ENCODE measurements at regions not wholly inside any gene's neighbourhood (a gene's known extent, or its start where the extent isn't known, plus 50 kb on each side); places are given as distances from the start of the nearest gene placed in this dataset.

DNA sequence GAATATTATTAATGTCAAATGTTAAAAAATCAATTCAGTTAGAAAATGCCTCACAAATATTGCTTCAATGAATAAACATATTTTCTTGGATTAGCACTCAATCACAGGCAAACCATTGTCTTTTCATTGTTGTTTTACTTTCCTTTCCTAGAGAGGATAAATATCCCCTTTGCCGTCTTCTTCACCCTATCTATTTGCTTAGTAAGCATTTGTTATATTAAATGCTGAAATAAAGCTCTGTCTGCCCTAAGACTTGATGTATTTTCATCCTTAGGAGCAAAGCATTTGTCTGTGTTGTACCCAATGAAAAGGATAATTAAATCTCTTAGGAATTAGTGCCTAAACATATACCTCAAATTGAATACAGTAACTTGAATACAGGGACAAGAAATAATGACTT lies 1071.2 kb upstream of the GYPC start:
- no peaks in the 10 kb centered on the region for H3K4me1 Mint-ChIP-seq
- H3K36me3 Mint-ChIP-seq (ENCODE audit: low read depth), result no peaks in the 10 kb centered on the region
- H3K27ac Mint-ChIP-seq, result no peak overlapping the region
- no peak for DNase-seq
- H3K9me3 Mint-ChIP-seq, result peaks cover 2% of the 10 kb centered on the region
- POLR2A ChIA-PET, result no interaction called here
- CTCF ChIA-PET, result no interaction called here
- no peak overlapping the region for H3K4me3 Mint-ChIP-seq
- H3K27me3 Mint-ChIP-seq, result no peaks in the 10 kb centered on the region

DNA sequence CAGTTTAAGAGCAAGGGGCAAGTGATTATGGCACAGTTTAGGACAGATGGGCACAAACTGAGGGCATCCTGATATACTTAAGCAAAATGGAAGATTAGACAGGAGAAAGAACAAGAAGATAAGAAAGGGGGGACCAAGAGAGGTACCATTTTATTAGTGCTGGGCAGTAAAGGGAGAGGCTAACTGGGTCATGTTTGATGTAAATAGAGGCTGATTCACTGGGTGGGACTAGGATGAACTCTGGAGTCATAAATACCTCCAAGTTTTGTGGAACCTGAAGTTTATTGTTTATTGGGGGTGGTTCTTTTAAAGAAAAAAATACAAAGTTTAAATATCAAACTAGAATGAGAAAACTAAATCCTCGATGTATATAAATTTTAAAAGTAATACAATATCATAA lies 1067.2 kb upstream of the GYPC start:
- no peaks in the 10 kb centered on the region for H3K27me3 Mint-ChIP-seq
- no peaks in the 10 kb centered on the region for H3K4me1 Mint-ChIP-seq
- CTCF ChIA-PET, result no interaction called here
- no peak for DNase-seq
- H3K36me3 Mint-ChIP-seq (ENCODE audit: low read depth), result no peaks in the 10 kb centered on the region
- H3K27ac Mint-ChIP-seq, result no peak overlapping the region
- H3K9me3 Mint-ChIP-seq, result peaks cover 6% of the 10 kb centered on the region
- POLR2A ChIA-PET, result no interaction called here
- H3K4me3 Mint-ChIP-seq, result no peak overlapping the region

DNA sequence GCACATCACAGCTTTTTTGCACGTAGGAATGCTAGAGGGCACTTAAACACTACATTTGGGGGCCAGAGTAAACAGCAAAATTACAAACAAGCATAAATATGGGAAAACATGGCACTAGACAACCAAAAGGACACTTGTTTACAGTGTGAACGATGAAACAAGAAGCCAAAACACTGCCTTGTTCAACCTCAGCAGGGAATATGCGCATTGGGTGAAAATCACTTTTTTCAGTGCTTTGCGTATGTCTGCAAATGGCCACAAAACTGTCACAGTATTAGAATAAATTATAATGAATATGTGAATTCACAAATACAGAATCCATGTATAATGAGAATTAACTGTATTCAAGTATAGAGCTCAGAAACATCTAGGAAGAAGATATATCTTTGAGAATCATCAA lies 1064.0 kb upstream of the GYPC start:
- H3K27ac Mint-ChIP-seq, result no peak overlapping the region
- ChIA-PET CTCF (no interaction called here), POLR2A (no interaction called here)
- no peaks in the 10 kb centered on the region for H3K36me3 Mint-ChIP-seq (ENCODE audit: low read depth)
- H3K4me1 Mint-ChIP-seq, result no peaks in the 10 kb centered on the region
- no peak overlapping the region for H3K4me3 Mint-ChIP-seq
- peaks cover 6% of the 10 kb centered on the region for H3K9me3 Mint-ChIP-seq
- no peaks in the 10 kb centered on the region for H3K27me3 Mint-ChIP-seq
- DNase-seq, result no peak

DNA sequence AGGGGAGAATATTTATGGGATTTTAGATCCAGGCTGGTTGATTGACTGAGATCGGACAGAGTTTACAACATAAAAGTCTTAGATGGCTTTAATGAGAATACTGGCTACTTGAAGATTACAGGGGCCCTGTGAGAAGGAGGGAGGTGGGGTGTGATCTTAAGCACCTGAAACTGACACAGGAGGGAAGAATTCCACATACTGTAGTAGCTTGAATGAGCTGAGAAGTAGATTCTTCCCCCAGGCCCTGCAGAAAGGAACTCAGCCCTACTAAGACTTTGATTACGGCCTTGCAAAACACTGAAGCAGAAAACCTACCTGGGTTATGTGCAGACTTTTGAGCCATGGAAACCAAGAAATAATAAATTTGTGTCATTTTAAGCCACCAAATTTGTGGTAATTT lies 1062.9 kb upstream of the GYPC start:
- Mint-ChIP-seq H3K27me3 (no peaks in the 10 kb centered on the region), H3K27ac (no peak overlapping the region), H3K4me1 (no peaks in the 10 kb centered on the region), H3K36me3 (ENCODE audit: low read depth) (no peaks in the 10 kb centered on the region), H3K4me3 (no peak overlapping the region), H3K9me3 (peaks cover 6% of the 10 kb centered on the region)
- CTCF ChIA-PET, result no interaction called here
- no peak for DNase-seq
- POLR2A ChIA-PET, result no interaction called here

DNA sequence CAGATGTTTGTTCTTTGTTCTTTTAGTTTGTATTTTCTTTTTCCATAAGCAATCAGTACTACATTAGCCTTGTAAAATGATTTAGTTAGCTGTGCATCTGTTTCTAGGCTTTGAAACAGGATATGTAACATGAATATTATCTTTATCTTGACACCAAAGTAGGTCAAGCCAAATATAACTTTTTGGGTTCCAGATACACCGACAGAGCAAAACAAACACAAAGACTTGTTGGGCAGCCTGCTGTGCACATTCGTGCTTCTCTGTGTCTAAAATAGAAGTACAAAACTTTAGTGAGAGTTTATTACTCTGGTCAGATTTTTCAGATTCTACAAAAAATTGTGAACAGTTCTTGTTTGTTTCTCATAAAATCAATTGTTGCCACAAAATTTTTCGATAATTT lies 1059.3 kb upstream of the GYPC start:
- H3K4me1 Mint-ChIP-seq, result no peaks in the 10 kb centered on the region
- H3K36me3 Mint-ChIP-seq (ENCODE audit: low read depth), result no peaks in the 10 kb centered on the region
- no peaks in the 10 kb centered on the region for H3K27me3 Mint-ChIP-seq
- H3K4me3 Mint-ChIP-seq, result no peak overlapping the region
- no peak overlapping the region for H3K27ac Mint-ChIP-seq
- H3K9me3 Mint-ChIP-seq, result peaks cover 3% of the 10 kb centered on the region
- no peak for DNase-seq
- POLR2A ChIA-PET, result no interaction called here
- CTCF ChIA-PET, result no interaction called here

DNA sequence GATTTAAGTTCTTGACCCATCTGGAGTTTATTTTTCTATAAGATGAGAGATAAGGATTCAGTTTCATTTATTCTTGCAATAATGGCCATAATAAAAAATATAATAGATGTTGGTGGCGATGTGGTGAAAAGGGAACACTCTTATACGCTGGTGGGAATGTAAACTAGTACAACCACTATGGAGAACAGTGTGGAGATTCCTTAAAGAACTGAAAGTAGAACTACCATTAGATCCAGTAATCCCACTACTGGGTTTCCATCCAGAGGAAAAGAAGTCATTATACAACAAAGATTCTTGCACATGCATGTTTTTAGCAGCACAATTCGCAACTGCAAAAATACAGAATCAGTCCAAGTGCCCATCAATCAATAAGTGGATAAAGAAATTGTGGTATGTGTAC lies 1040.5 kb upstream of the GYPC start:
- ChIA-PET POLR2A (no interaction called here), CTCF (no interaction called here)
- no peak overlapping the region for H3K27ac Mint-ChIP-seq
- H3K4me1 Mint-ChIP-seq, result no peaks in the 10 kb centered on the region
- no peaks in the 10 kb centered on the region for H3K36me3 Mint-ChIP-seq (ENCODE audit: low read depth)
- H3K4me3 Mint-ChIP-seq, result no peak overlapping the region
- H3K27me3 Mint-ChIP-seq, result no peaks in the 10 kb centered on the region
- no peaks in the 10 kb centered on the region for H3K9me3 Mint-ChIP-seq
- DNase-seq, result no peak

DNA sequence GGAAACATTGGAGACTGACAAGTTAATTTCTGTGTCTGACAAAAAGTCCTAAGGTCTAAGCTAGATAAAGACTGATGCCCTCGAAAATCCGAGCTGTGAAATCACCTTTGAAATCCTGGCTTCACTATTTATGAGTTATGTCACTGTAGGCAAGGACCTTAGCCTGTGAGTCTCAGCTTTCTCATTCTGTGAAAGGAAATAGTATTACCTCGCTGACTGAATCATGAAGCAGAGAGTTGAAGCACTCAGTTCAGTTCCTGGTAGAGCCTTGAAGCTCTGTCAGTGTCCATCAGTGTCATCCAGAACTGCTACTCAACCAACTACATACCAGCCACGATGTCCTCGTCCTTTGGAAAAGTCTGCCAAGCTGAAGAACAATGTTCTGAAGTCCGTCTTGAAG lies 1025.6 kb upstream of the GYPC start:
- DNase-seq, result no peak
- CTCF ChIA-PET, result no interaction called here
- Mint-ChIP-seq H3K27me3 (no peaks in the 10 kb centered on the region), H3K36me3 (ENCODE audit: low read depth) (no peaks in the 10 kb centered on the region), H3K9me3 (peaks cover 13% of the 10 kb centered on the region), H3K27ac (no peak overlapping the region), H3K4me1 (no peaks in the 10 kb centered on the region), H3K4me3 (no peak overlapping the region)
- POLR2A ChIA-PET, result no interaction called here

DNA sequence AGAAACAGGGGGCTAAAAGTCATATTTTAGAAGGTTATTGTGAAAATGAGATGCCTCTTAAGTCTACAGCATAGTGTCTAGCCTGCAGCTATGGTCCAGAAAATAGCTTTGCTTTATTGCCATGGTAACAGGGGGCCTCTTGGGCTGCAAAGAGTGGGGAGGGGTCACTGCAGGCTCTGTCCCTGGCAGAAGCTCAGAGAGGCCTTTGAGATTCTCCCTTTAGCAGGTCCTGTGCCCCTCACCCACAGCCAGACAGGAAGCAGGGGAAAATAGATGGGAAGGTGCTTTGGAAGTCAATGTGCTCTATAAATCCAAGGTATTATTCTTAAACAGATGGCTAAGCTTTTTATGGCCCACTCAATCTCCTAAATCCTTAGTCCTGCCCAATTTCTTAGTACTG lies 1021.3 kb upstream of the GYPC start:
- ChIA-PET CTCF (no interaction called here), POLR2A (no interaction called here)
- no peaks in the 10 kb centered on the region for H3K36me3 Mint-ChIP-seq (ENCODE audit: low read depth)
- H3K27me3 Mint-ChIP-seq, result no peaks in the 10 kb centered on the region
- no peak overlapping the region for H3K4me3 Mint-ChIP-seq
- H3K9me3 Mint-ChIP-seq, result peaks cover 11% of the 10 kb centered on the region
- H3K4me1 Mint-ChIP-seq, result no peaks in the 10 kb centered on the region
- no peak for DNase-seq
- H3K27ac Mint-ChIP-seq, result no peak overlapping the region

DNA sequence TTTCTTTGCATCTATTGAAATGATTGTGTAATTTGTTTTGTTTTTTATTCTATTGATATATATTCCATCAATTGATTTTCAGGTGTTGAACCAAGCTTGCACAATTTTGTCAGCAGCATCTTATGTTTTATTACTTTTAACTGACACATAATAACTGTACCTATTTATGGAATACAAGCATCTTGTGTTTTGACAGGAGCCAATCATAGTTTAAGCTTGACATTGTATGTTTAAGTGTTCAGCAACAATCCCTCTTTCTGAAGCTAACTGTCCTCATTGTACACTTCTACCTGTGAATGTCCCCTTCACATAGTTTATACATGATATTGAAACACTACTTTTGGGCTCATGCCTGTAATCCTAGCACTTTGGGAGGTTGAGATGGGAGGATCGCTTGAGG lies 1017.6 kb upstream of the GYPC start:
- no peaks in the 10 kb centered on the region for H3K4me1 Mint-ChIP-seq

DNA sequence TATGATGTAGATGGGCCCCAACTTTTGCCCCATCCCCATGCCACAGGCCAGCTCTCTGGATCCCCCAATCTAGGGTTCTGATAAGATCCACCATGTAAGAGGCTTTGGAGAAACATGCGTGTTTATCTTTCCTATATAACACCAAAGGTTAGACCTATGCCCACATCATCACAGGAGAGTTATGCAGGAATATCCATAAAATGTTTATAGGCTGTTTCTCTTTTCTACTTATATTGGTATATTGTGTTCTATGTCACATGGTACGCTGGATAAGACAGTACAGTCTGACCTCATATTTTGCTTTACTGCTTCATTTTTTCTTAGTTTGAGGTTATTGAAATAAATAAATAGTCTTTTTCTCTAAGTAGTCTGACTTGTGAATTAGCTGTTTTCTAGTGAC lies 1013.9 kb upstream of the GYPC start:
- CTCF ChIA-PET, result interaction anchor here (0.6 kb wide), 1 partner anchor 1360 kb away, joined by 3 read pairs; no protein-coding TSS in a partner anchor
- Mint-ChIP-seq H3K27ac (no peak overlapping the region), H3K4me1 (no peaks in the 10 kb centered on the region), H3K9me3 (no peaks in the 10 kb centered on the region), H3K36me3 (ENCODE audit: low read depth) (no peaks in the 10 kb centered on the region), H3K27me3 (no peaks in the 10 kb centered on the region), H3K4me3 (no peak overlapping the region)
- no peak for DNase-seq
- POLR2A ChIA-PET, result no interaction called here

More for the DNA sequence above, 1017.6 kb upstream of the GYPC start:
- H3K36me3 Mint-ChIP-seq (ENCODE audit: low read depth), result no peaks in the 10 kb centered on the region
- H3K27ac Mint-ChIP-seq, result no peak overlapping the region
- CTCF ChIA-PET, result no interaction called here
- H3K4me3 Mint-ChIP-seq, result no peak overlapping the region
- H3K27me3 Mint-ChIP-seq, result no peaks in the 10 kb centered on the region
- DNase-seq, result no peak
- peaks cover 2% of the 10 kb centered on the region for H3K9me3 Mint-ChIP-seq
- POLR2A ChIA-PET, result no interaction called here

DNA sequence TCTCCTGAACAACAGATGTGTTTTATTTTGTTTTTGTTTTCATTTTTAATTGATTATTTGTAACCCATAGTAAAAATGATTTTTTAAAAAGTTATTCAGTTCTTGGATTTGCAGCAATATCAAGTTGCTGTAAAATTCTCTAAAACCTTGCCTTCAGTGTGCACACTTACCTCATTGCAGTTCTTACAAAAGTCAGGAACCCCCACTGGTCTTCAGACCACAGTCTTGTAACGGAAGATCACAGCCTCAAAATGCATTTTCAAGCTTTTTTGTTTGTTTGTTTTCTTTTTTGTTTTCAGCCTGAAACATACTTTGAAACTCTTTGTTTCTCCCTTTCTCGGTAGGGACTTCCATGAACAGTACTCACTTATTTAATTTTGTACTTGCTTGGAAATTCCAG lies 1012.8 kb upstream of the GYPC start:
- DNase-seq, result no peak
- CTCF ChIA-PET, result no interaction called here
- POLR2A ChIA-PET, result no interaction called here
- H3K9me3 Mint-ChIP-seq, result no peaks in the 10 kb centered on the region
- no peaks in the 10 kb centered on the region for H3K27me3 Mint-ChIP-seq
- H3K4me3 Mint-ChIP-seq, result no peak overlapping the region
- no peak overlapping the region for H3K27ac Mint-ChIP-seq
- no peaks in the 10 kb centered on the region for H3K4me1 Mint-ChIP-seq
- no peaks in the 10 kb centered on the region for H3K36me3 Mint-ChIP-seq (ENCODE audit: low read depth)

DNA sequence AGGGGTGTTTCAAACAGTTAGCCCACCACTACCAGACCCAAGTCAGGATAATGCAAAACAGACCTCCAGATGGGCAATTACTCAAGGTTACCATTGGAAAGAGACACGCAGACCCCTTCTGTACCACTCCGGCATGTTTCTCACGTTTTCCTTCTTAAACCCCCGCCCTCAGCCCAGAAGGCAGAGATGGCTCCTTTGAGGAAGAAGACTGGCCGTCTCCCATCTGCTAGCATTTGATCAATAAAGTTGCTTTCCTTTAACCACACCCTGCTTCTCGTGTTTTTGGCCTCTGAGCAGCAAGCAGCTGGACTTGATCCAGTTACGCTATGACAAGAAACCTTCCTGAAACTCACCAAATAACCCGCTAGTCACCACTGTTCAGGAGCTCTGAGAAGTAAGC lies 1012.4 kb upstream of the GYPC start:
- no peak overlapping the region for H3K27ac Mint-ChIP-seq
- H3K9me3 Mint-ChIP-seq, result no peaks in the 10 kb centered on the region
- no peaks in the 10 kb centered on the region for H3K36me3 Mint-ChIP-seq (ENCODE audit: low read depth)
- POLR2A ChIA-PET, result no interaction called here
- H3K27me3 Mint-ChIP-seq, result no peaks in the 10 kb centered on the region
- no peak for DNase-seq
- CTCF ChIA-PET, result no interaction called here
- no peaks in the 10 kb centered on the region for H3K4me1 Mint-ChIP-seq
- no peak overlapping the region for H3K4me3 Mint-ChIP-seq

DNA sequence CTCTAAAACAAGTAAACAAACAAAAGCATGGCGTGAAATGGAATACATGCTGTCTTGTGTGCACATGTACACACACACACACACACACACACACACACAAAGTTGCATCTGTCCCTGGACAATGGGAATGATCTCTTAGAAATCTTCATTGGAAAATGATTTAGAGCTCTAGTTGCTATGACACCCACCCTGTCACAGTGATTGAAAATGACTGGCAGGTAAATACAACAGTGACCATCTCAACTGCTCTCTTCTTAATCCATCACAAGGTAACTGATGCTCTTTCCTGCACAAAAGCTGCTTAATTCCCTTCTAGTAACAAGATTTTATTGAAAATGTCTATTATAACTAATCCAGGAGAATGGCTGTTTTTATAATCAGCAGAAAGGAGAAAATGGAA lies 1011.7 kb upstream of the GYPC start:
- H3K9me3 Mint-ChIP-seq, result no peaks in the 10 kb centered on the region
- no peak overlapping the region for H3K27ac Mint-ChIP-seq
- no peaks in the 10 kb centered on the region for H3K4me1 Mint-ChIP-seq
- H3K27me3 Mint-ChIP-seq, result no peaks in the 10 kb centered on the region
- POLR2A ChIA-PET, result no interaction called here
- CTCF ChIA-PET, result no interaction called here
- no peak for DNase-seq
- H3K36me3 Mint-ChIP-seq (ENCODE audit: low read depth), result no peaks in the 10 kb centered on the region
- H3K4me3 Mint-ChIP-seq, result no peak overlapping the region

DNA sequence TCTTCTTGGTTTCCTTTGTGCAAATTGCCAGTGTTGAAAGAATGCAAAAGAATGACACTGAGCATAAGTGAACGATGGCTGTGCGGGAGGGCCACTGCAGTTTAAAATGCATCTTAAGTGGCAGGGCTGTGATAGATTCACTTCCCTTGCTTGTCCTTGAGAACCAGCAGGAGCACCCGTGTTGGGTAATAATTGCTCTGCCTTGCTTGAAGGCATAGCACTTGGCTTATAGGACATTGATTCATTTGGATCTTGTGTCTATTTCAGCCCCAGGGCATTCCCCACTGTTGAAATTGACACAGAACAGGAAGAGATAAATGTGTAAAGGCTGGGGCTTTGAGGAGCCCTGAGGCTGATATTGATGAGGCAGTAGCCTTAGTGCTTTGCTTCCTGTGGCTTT lies 1003.7 kb upstream of the GYPC start:
- Mint-ChIP-seq H3K9me3 (no peaks in the 10 kb centered on the region), H3K27me3 (no peaks in the 10 kb centered on the region), H3K4me1 (no peaks in the 10 kb centered on the region), H3K27ac (no peak overlapping the region), H3K36me3 (ENCODE audit: low read depth) (no peaks in the 10 kb centered on the region), H3K4me3 (no peak overlapping the region)
- ChIA-PET POLR2A (no interaction called here), CTCF (no interaction called here)
- DNase-seq, result no peak

DNA sequence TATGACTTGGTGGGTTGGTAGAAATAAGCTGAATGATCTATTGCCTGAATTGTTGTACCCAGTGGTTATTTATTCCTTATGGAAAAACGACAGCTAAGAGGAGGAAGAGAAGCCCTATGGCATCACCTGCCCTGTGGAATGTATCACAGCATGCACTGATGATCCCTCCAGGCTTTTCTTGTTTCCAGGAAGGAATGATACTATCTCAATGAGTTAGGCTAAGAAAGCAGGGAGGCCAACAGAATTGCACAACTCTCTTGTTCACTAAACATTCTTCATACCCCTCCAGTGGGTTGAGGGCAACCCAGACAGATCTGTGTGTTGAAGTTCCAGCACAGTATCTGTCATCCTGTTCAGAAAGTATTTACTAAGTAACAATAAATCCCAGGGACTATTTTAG lies 1001.7 kb upstream of the GYPC start:
- CTCF ChIA-PET, result interaction anchor here (0.6 kb wide), 1 partner anchor 12 kb away, joined by 5 read pairs; no protein-coding TSS in a partner anchor
- DNase-seq, result no peak
- Mint-ChIP-seq H3K27me3 (no peaks in the 10 kb centered on the region), H3K27ac (no peak overlapping the region), H3K9me3 (no peaks in the 10 kb centered on the region), H3K4me1 (no peaks in the 10 kb centered on the region), H3K4me3 (no peak overlapping the region), H3K36me3 (ENCODE audit: low read depth) (no peaks in the 10 kb centered on the region)
- POLR2A ChIA-PET, result no interaction called here
